ENCODE measurements at regions not wholly inside any gene's neighbourhood (a gene's known extent, or its start where the extent isn't known, plus 50 kb on each side); places are given as distances from the start of the nearest gene placed in this dataset.

- FAIRE-seq (no peak), DNase-seq (ENCODE audit: insufficient read length, low spot score) (no peak)
Observed at GRCh38 chr2:147236601-147237000, 608.2 kb upstream of the ACVR2A start.

- no peak for DNase-seq (ENCODE audit: insufficient read length, low spot score)
- FAIRE-seq, result no peak
Observed at GRCh38 chr2:147232225-147232669, 612.6 kb upstream of the ACVR2A start.

GRCh38 chr2:147231607-147232006 is 613.2 kb upstream of the ACVR2A start:
- no peak for FAIRE-seq

GRCh38 chr2:147231081-147231480 is 613.7 kb upstream of the ACVR2A start:
- FAIRE-seq, result no peak
- DNase-seq (ENCODE audit: insufficient read length, low spot score), result no peak

More at GRCh38 chr2:147231607-147232006, 613.2 kb upstream of the ACVR2A start:
- no peak for DNase-seq (ENCODE audit: insufficient read length, low spot score)

- no peak for DNase-seq (ENCODE audit: insufficient read length, low spot score)
- no peak for FAIRE-seq
Observed at GRCh38 chr2:147227313-147227712, 617.5 kb upstream of the ACVR2A start.

- DNase-seq (ENCODE audit: insufficient read length, low spot score) (no peak), FAIRE-seq (no peak)
Observed at GRCh38 chr2:147224070-147224469, 620.8 kb upstream of the ACVR2A start.

- DNase-seq (ENCODE audit: insufficient read length, low spot score), result no peak
- no peak for FAIRE-seq
Observed at GRCh38 chr2:147223553-147224060, 621.2 kb upstream of the ACVR2A start.

GRCh38 chr2:147223119-147223518 is 621.7 kb upstream of the ACVR2A start:
- DNase-seq (ENCODE audit: insufficient read length, low spot score) (no peak), FAIRE-seq (no peak)

- DNase-seq (ENCODE audit: insufficient read length, low spot score), result no peak
- no peak for FAIRE-seq
Observed at GRCh38 chr2:147222506-147222905, 622.3 kb upstream of the ACVR2A start.

- no peak for FAIRE-seq
- no peak for DNase-seq (ENCODE audit: insufficient read length, low spot score)
Observed at GRCh38 chr2:147214914-147215313, 629.9 kb upstream of the ACVR2A start.

- DNase-seq (ENCODE audit: insufficient read length, low spot score) (no peak), FAIRE-seq (no peak)
Observed at GRCh38 chr2:147211484-147211883, 633.3 kb upstream of the ACVR2A start.

- no peak for FAIRE-seq
Observed at GRCh38 chr2:147204102-147204501, 640.7 kb upstream of the ACVR2A start.

GRCh38 chr2:147198651-147199171 is 646.1 kb upstream of the ACVR2A start:
- DNase-seq (ENCODE audit: insufficient read length, low spot score) (no peak), FAIRE-seq (no peak)

More at GRCh38 chr2:147204102-147204501, 640.7 kb upstream of the ACVR2A start:
- peak; percentile 22 for DNase-seq (ENCODE audit: insufficient read length, low spot score)

GRCh38 chr2:147197754-147198483 is 646.9 kb upstream of the ACVR2A start:
- FAIRE-seq, result no peak
- no peak for DNase-seq (ENCODE audit: insufficient read length, low spot score)

GRCh38 chr2:147182260-147182659 is 662.6 kb upstream of the ACVR2A start:
- DNase-seq (ENCODE audit: insufficient read length, low spot score), result no peak
- no peak for FAIRE-seq

GRCh38 chr2:147181351-147182029 is 663.3 kb upstream of the ACVR2A start:
- no peak for FAIRE-seq

GRCh38 chr2:147177071-147177857 is 667.6 kb upstream of the ACVR2A start:
- DNase-seq (ENCODE audit: insufficient read length, low spot score) (no peak), FAIRE-seq (no peak)

More at GRCh38 chr2:147181351-147182029, 663.3 kb upstream of the ACVR2A start:
- DNase-seq (ENCODE audit: insufficient read length, low spot score), result no peak

- DNase-seq (ENCODE audit: insufficient read length, low spot score), result no peak
- no peak for FAIRE-seq
Observed at GRCh38 chr2:147174824-147175254, 670.0 kb upstream of the ACVR2A start.

- FAIRE-seq (no peak), DNase-seq (ENCODE audit: insufficient read length, low spot score) (no peak)
Observed at GRCh38 chr2:147173798-147174197, 671.0 kb upstream of the ACVR2A start.

- FAIRE-seq (peak; percentile 13), DNase-seq (ENCODE audit: insufficient read length, low spot score) (no peak)
Observed at GRCh38 chr2:147173189-147173581, 671.6 kb upstream of the ACVR2A start.

Measured in HTR-8/SVneo (cell line).